Pulmonary artery endothelial cell (primary cell): ENCODE measurements at regions not wholly inside any gene's neighbourhood (a gene's known extent, or its start where the extent isn't known, plus 50 kb on each side); places are given as distances from the start of the nearest gene placed in this dataset.
A peak's percentile ranks its signal among the peaks of the same experiment; 100 is the strongest.

Experiments used
- DNase-seq: peaks from one replicate; pipeline ENCODE4 v3.0.0-alpha.2; 2011; ENCODE audit warnings: low read depth, low spot score

- DNase-seq = no peak
Observed at GRCh38 chr6:6836609-6837406, 248.3 kb downstream of the LY86 start.

GRCh38 chr6:6837541-6838080 lies 249.1 kb downstream of the LY86 start:
- no peak for DNase-seq

GRCh38 chr6:6840831-6841291 lies 252.3 kb downstream of the LY86 start:
- DNase-seq = no peak

GRCh38 chr6:6841571-6841970 lies 253.1 kb downstream of the LY86 start:
- no peak for DNase-seq

- DNase-seq = no peak
Observed at GRCh38 chr6:6842291-6842690, 253.8 kb downstream of the LY86 start.

GRCh38 chr6:6843057-6843627 lies 254.6 kb downstream of the LY86 start:
- no peak for DNase-seq

- no peak for DNase-seq
Observed at GRCh38 chr6:6843777-6844176, 255.3 kb downstream of the LY86 start.

GRCh38 chr6:6844530-6844929 lies 256.0 kb downstream of the LY86 start:
- DNase-seq = no peak

GRCh38 chr6:6845603-6846002 lies 257.1 kb downstream of the LY86 start:
- DNase-seq = no peak

- DNase-seq = no peak
Observed at GRCh38 chr6:6847591-6847990, 259.1 kb downstream of the LY86 start.

- peak; percentile 76 for DNase-seq
Observed at GRCh38 chr6:6851059-6851948, 256.5 kb upstream of the RREB1 start.

GRCh38 chr6:6851949-6852261 lies 255.9 kb upstream of the RREB1 start:
- DNase-seq = no peak

GRCh38 chr6:6856538-6857523 lies 250.9 kb upstream of the RREB1 start:
- no peak for DNase-seq

- no peak for DNase-seq
Observed at GRCh38 chr6:6857528-6857927, 250.2 kb upstream of the RREB1 start.

- DNase-seq = no peak
Observed at GRCh38 chr6:6858533-6858982, 249.2 kb upstream of the RREB1 start.

- DNase-seq = no peak
Observed at GRCh38 chr6:6859105-6859504, 248.7 kb upstream of the RREB1 start.

- DNase-seq = no peak
Observed at GRCh38 chr6:6859722-6860121, 248.0 kb upstream of the RREB1 start.

GRCh38 chr6:6860863-6861262 lies 246.9 kb upstream of the RREB1 start:
- DNase-seq = no peak

- no peak for DNase-seq
Observed at GRCh38 chr6:6861351-6861894, 246.3 kb upstream of the RREB1 start.

- no peak for DNase-seq
Observed at GRCh38 chr6:6861995-6862394, 245.8 kb upstream of the RREB1 start.
